ENCODE measurements at regions not wholly inside any gene's neighbourhood (a gene's known extent, or its start where the extent isn't known, plus 50 kb on each side); places are given as distances from the start of the nearest gene placed in this dataset.

GRCh38 chr15:53875711-53876110 is 102.5 kb upstream of the UNC13C start:
- TF ChIP-seq CTCF (IDR thresholded peaks at IDR 0.05) (no peak), POLR2A (IDR thresholded peaks at IDR 0.05) (no peak)
